ENCODE measurements at regions not wholly inside any gene's neighbourhood (a gene's known extent, or its start where the extent isn't known, plus 50 kb on each side); places are given as distances from the start of the nearest gene placed in this dataset.

DNA sequence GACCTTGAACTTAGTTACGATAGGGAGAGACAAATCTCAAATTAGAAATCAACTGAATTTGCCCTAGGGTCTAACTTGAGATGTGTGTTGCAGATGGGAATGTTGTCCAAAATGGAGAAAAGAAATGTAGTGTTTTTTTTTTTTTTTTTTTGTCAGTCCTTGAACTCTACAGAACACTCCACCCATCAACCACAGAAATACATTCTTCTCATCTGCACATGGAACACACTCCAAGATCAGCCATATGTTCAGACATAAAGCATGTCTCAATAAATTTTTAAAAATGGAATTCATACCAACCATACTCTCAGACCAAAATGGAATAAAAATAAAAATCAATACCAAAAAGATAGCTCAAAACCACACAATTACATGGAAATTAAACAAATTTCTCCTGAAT, 526.5 kb downstream of the FBXO15 start:
- H3K36me3 ChIP-seq, result no peaks in the 10 kb centered on the region
- no peak for TF ChIP-seq CTCF (IDR thresholded peaks at IDR 0.05)
- no peak overlapping the region for H3K4me3 ChIP-seq
- H3K27ac ChIP-seq, result no peak overlapping the region
- no peaks in the 10 kb centered on the region for H3K9me3 ChIP-seq
- no peaks in the 10 kb centered on the region for H3K27me3 ChIP-seq (ENCODE audit: low read depth)
- ATAC-seq (no peak), DNase-seq (no peak)
- no peaks in the 10 kb centered on the region for H3K4me1 ChIP-seq
- intact Hi-C loops (cut with DNase I), result no loop called here

- ATAC-seq, result no peak
Measured at GRCh38 chr18:73617981-73618380, 529.7 kb downstream of the FBXO15 start.

GRCh38 chr18:73615506-73615905, 532.1 kb downstream of the FBXO15 start:
- no peak overlapping the region for H3K4me3 ChIP-seq
- ATAC-seq (no peak), DNase-seq (no peak)
- intact Hi-C loops (cut with DNase I), result no loop called here
- H3K9me3 ChIP-seq, result no peaks in the 10 kb centered on the region
- H3K27ac ChIP-seq, result no peak overlapping the region
- no peaks in the 10 kb centered on the region for H3K36me3 ChIP-seq
- no peaks in the 10 kb centered on the region for H3K4me1 ChIP-seq
- TF ChIP-seq CTCF (IDR thresholded peaks at IDR 0.05), result no peak
- no peaks in the 10 kb centered on the region for H3K27me3 ChIP-seq (ENCODE audit: low read depth)

More at GRCh38 chr18:73617981-73618380, 529.7 kb downstream of the FBXO15 start:
- H3K27me3 ChIP-seq (ENCODE audit: low read depth), result no peaks in the 10 kb centered on the region
- H3K36me3 ChIP-seq, result no peaks in the 10 kb centered on the region
- intact Hi-C loops (cut with DNase I), result no loop called here
- H3K9me3 ChIP-seq, result no peaks in the 10 kb centered on the region
- no peak overlapping the region for H3K27ac ChIP-seq
- no peak for DNase-seq
- no peaks in the 10 kb centered on the region for H3K4me1 ChIP-seq
- no peak for TF ChIP-seq CTCF (IDR thresholded peaks at IDR 0.05)
- H3K4me3 ChIP-seq, result no peak overlapping the region

DNA sequence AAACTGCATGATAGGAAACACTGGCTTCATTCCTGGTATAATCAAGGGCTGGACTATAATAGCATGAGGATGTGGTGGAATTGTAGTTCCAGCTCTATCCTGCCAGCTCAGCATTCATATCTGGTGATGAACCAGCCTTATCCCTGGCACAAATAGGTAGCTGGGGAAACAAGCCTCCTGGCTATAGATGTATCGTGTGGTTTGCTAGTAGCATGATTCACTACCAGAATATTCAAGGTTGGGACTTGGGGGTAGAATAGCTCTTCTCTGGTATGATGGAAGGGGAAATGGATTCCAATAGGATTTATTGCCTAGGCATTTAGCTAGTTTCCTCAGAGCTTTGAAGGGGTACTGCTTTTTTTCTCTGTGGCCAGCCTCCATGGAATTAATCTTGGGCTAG, 532.8 kb downstream of the FBXO15 start:
- Histone ChIP-seq H3K4me3 (no peak overlapping the region), H3K27me3 (ENCODE audit: low read depth) (no peaks in the 10 kb centered on the region), H3K9me3 (no peaks in the 10 kb centered on the region), H3K4me1 (no peaks in the 10 kb centered on the region), H3K27ac (no peak overlapping the region), H3K36me3 (no peaks in the 10 kb centered on the region)
- no peak for DNase-seq
- intact Hi-C loops (cut with DNase I), result no loop called here
- TF ChIP-seq CTCF (IDR thresholded peaks at IDR 0.05), result no peak
- no peak for ATAC-seq

- H3K9me3 ChIP-seq, result no peaks in the 10 kb centered on the region
- H3K27me3 ChIP-seq (ENCODE audit: low read depth), result no peaks in the 10 kb centered on the region
- no peak for TF ChIP-seq CTCF (IDR thresholded peaks at IDR 0.05)
- no peak overlapping the region for H3K4me3 ChIP-seq
- no peaks in the 10 kb centered on the region for H3K36me3 ChIP-seq
- intact Hi-C loops (cut with DNase I), result no loop called here
- H3K4me1 ChIP-seq, result no peaks in the 10 kb centered on the region
- DNase-seq (no peak), ATAC-seq (peak in 1 of 2 donors; percentile 35)
- H3K27ac ChIP-seq, result no peak overlapping the region
Measured at GRCh38 chr18:73613706-73614340, 533.8 kb downstream of the FBXO15 start.
